ENCODE measurements at regions not wholly inside any gene's neighbourhood (a gene's known extent, or its start where the extent isn't known, plus 50 kb on each side); places are given as distances from the start of the nearest gene placed in this dataset.

DNA sequence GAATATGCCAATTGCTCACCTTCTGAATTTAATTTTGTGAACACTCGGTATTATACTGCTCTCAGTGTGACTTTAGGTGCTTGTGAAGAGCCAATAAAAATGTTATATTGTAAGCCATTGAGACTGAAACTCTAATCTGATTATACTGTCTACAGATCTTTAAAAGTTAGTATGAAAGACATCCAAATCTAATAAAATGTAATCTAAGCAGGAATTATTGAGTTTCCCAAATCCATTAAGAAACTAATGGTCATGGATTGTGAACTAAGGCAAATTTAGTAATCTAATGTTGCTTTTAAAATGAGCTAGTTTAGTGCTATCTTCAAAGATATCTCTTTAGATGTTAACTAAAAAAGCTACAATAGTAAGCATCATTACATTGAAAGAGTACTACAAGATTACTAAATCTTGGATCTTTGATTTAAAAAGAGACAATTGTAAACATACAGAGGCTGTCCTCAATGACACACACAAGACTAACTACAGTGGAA lies 1132.4 kb upstream of the B3GALT2 start:
- TF ChIP-seq, protein P1, sequence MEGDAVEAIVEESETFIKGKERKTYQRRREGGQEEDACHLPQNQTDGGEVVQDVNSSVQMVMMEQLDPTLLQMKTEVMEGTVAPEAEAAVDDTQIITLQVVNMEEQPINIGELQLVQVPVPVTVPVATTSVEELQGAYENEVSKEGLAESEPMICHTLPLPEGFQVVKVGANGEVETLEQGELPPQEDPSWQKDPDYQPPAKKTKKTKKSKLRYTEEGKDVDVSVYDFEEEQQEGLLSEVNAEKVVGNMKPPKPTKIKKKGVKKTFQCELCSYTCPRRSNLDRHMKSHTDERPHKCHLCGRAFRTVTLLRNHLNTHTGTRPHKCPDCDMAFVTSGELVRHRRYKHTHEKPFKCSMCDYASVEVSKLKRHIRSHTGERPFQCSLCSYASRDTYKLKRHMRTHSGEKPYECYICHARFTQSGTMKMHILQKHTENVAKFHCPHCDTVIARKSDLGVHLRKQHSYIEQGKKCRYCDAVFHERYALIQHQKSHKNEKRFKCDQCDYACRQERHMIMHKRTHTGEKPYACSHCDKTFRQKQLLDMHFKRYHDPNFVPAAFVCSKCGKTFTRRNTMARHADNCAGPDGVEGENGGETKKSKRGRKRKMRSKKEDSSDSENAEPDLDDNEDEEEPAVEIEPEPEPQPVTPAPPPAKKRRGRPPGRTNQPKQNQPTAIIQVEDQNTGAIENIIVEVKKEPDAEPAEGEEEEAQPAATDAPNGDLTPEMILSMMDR (IDR thresholded peaks at IDR 0.05; ENCODE audit: borderline replicate concordance, insufficient read depth, low read depth, low read length): no peak
- no peak overlapping the region for H3K4me3 ChIP-seq (ENCODE audit: low read depth, low read length)

DNA sequence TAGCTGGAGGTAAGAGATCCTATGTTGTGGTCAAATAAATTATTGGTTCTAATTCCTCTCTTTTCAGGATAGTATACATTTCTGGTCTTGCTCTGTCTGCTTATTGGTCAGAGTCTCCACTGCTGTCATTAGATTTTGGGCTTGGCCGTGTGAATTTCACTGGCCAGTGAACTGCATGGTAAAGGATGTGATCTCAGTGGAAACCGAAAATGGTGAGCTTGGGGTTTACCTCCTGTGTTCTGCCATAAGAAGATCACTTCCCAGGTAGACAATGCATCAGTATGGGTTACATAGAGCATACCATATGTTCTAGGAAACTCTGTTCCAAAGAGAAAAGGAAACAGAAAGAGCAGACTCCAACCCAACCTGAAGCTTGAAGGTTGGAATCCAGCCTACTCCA lies 1123.3 kb upstream of the B3GALT2 start:
- H3K4me3 ChIP-seq (ENCODE audit: low read depth, low read length): no peak overlapping the region
- TF ChIP-seq, protein P1 (IDR thresholded peaks at IDR 0.05; ENCODE audit: borderline replicate concordance, insufficient read depth, low read depth, low read length): no peak

DNA sequence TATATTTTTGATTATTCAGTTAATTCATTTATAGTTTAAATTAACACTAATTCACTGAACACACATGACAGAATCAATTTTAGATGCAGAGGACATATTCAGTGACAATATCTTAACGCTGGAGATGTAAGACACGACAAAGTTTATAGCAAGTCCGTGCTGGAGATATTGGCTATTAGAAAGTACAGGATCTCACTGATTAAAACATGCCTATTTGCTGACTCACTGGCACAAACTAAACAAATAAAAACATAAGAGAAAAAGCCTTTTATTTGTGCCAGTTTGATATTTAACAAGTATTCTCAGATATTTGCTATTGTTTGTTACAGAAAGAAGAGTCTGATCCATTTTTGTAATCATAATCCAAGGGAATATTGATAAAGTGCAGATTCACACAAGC lies 1122.9 kb upstream of the B3GALT2 start:
- TF ChIP-seq, protein P1 (IDR thresholded peaks at IDR 0.05; ENCODE audit: borderline replicate concordance, insufficient read depth, low read depth, low read length): no peak

DNA sequence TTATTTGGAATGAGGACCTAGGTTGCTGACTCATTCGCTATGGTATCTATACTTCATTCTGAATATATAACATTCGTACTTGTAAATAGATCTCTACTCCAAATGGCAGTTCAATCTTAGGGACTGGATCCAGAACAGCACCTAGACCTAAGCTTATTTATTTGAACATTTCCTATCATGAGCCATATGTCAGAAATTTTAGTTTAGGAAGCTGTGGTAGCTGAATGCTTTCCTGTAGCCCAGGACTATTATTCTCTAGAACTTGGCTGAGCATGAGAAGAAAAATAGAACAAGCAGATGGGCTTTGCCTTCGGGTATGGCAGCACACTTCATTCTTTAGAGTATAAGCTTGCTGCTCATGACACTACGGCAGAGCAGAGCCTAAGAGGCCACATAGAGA lies 1114.4 kb upstream of the B3GALT2 start:
- TF ChIP-seq, protein P1 (IDR thresholded peaks at IDR 0.05; ENCODE audit: borderline replicate concordance, insufficient read depth, low read depth, low read length): no peak
- H3K4me3 ChIP-seq (ENCODE audit: low read depth, low read length): no peak overlapping the region

More for the DNA sequence above, 1122.9 kb upstream of the B3GALT2 start:
- H3K4me3 ChIP-seq (ENCODE audit: low read depth, low read length): no peak overlapping the region

DNA sequence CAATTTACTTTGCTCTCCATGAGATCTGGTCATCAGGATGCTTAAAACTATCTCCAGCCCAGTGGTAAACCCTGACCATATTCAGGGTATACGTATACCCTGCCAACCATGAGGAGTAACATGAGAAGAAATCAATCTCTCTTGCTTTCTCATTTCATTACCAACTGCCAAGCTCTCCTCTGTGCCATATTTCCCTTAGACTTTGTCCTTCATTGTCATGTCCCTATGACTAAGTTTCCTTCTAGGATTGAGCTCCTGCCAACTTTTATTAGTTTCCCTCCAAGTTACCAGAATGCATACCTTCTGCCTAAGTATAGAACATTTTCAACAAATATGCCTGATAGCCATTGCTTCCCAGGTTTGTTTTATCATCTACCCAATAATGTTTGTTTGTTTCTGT lies 1113.9 kb upstream of the B3GALT2 start:
- no peak overlapping the region for H3K4me3 ChIP-seq (ENCODE audit: low read depth, low read length)
- TF ChIP-seq, protein P1 (IDR thresholded peaks at IDR 0.05; ENCODE audit: borderline replicate concordance, insufficient read depth, low read depth, low read length): no peak

DNA sequence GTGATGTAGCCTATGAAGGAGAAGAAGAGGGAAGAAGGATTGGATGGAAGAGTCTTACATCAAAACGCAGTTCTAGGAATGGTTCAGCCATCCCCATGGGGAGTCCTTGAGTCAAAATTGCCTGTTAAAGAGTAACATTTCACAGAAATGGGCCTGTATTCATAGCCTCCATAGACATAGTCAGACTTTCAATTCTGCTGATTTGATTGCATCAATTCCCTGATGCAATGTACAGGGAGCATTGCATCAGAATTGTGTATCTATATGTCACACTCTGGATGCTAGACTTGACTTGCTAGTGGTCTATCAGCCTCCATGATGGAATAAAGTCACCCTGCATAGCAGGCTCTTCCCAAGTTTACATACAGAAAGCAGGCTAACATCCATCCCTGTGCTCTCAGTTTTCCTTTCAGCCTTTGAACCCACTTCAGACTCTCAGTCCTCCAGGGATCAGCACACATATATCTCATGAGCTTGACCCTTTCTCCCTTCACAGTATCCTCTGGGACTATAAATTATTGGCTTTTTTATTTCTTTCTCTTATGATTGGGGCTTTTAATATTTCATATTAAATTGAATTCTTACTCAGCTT lies 1111.7 kb upstream of the B3GALT2 start:
- no peak overlapping the region for H3K4me3 ChIP-seq (ENCODE audit: low read depth, low read length)
- TF ChIP-seq, protein P1 (IDR thresholded peaks at IDR 0.05; ENCODE audit: borderline replicate concordance, insufficient read depth, low read depth, low read length): no peak

DNA sequence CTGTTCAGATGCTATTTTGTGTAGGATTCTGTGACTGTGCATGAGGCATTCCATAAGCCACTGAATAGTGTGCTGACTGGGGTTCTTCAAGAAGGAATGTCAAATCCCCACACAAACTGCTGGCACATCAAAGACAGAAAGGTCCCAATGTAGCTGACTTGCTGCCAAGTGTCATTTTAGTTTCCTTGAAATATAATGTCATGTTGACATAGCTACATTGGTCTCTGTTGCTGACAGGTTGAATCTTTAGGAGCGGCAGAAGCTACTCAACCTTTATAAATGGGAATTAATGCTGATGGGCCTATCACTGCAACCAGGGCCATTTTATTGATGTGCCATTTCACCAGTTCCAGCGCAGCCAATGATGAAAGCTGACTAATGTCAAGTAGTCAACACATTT lies 1110.7 kb upstream of the B3GALT2 start:
- TF ChIP-seq, protein P1 (IDR thresholded peaks at IDR 0.05; ENCODE audit: borderline replicate concordance, insufficient read depth, low read depth, low read length): no peak
- H3K4me3 ChIP-seq (ENCODE audit: low read depth, low read length): no peak overlapping the region

Data from GM12875 (cell line).